Activated T-helper 1 cell treated with Interleukin-2 at 50 U/mL for 16 hours (primary cell): ENCODE measurements at regions not wholly inside any gene's neighbourhood (a gene's known extent, or its start where the extent isn't known, plus 50 kb on each side); places are given as distances from the start of the nearest gene placed in this dataset.
"Not testable (repeated sequence)": the region's sequence is repeated elsewhere in the genome, so short reads cannot be mapped to it uniquely, and the experiment has no call there.

ENCODE experiments used
- DNase-seq: peaks from one replicate; pipeline ENCODE4 v3.0.0-alpha.2; 2020; ENCODE audit warnings: low read depth

DNA sequence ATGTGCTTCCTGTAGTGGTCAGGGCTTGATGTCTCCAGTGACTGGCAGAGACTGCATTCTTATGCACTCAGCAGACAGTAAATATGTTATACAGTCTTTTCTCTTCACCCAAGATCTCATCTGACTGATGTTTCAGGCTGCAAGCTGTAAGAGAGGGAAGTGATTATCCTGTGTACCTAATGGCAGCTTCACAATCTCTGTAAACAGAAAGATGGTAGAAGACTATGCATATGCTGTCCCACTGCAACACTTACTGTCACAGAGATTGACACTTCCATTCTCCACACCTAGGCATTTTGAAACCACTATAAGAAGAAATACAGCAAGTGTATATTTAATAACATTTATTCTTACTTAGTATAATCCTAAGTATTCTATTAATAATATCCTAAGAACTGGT is 97.6 kb upstream of the ANXA1 start:
- no peak for DNase-seq

- no peak for DNase-seq
Measured at GRCh38 chr9:73053543-73053942, 98.1 kb upstream of the ANXA1 start.

- DNase-seq = no peak
Measured at GRCh38 chr9:73050887-73051550, 98.2 kb upstream of the ALDH1A1 start.

DNA sequence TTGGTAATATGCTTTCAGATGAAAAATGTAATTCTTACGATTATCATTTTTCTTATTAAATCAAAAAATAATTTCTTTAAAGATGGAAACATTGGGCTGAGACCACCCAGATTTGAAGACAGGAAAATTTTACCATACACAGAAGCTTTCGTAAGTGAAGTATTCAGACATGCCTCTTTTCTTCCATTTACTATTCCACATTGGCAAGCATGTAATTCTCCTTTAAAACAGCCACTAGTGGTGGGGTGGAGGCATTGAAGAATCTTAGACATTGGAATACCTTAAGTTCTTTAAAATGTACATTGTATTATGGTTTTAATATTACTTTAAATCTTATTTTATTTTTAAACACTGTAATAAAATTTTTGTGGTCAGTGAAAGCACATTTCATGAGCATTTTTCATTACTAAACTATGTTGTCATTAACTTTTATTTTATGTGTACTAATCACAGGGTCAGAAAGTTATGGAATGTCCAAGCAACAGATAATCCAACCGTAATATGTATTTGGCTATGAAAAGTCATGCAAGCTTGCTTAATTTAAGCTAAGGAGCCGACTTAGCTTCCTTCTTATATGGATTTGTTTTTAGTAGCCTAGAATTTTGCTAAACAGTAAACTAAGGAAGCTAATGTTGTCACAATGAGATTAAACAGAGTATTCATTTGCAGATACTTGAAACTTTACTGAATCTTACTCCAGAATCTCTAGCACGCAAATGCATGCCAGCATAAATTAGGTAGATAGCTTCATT is 97.4 kb upstream of the ALDH1A1 start:
- DNase-seq = no peak

DNA sequence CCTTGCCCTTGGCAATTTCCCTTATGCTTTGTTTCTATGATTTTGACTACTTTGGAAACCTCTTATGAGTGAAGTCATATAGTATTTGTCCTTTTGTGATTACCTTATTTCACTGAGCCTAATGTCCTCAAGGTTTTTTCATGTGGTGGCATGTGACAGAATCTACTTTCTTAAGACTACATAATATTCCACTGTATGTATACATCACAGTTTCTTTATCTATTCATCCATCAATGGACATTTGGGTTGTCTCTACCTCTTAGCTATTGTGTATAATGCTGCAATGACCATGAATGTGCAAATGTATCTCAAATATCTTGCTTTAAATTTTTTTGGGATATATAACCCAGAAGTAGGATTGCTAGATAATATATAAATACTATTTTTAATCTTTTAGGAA is 96.4 kb upstream of the ALDH1A1 start:
- no peak for DNase-seq

DNA sequence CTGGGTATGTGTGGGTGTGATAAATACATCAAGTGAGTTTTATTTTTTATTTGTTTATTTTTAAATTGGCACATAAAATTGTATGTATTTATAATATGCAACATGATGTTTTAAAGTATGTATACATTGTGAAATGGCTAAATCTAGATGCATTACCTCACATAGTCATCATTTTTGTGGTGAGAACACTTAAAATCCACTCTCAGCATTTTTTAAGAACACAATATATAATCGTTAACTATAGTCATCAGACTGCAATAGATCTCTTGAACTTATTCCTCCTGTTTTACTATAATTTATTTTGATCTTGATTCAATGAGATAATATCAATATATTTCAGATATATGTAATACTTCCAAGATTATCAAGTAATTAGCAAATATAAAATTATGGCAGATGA is 93.9 kb upstream of the ALDH1A1 start:
- no peak for DNase-seq

- not testable (repeated sequence) for DNase-seq
Measured at GRCh38 chr9:73044776-73045175, 91.9 kb upstream of the ALDH1A1 start.

GRCh38 chr9:73042155-73042554 is 89.3 kb upstream of the ALDH1A1 start:
- DNase-seq = no peak

DNA sequence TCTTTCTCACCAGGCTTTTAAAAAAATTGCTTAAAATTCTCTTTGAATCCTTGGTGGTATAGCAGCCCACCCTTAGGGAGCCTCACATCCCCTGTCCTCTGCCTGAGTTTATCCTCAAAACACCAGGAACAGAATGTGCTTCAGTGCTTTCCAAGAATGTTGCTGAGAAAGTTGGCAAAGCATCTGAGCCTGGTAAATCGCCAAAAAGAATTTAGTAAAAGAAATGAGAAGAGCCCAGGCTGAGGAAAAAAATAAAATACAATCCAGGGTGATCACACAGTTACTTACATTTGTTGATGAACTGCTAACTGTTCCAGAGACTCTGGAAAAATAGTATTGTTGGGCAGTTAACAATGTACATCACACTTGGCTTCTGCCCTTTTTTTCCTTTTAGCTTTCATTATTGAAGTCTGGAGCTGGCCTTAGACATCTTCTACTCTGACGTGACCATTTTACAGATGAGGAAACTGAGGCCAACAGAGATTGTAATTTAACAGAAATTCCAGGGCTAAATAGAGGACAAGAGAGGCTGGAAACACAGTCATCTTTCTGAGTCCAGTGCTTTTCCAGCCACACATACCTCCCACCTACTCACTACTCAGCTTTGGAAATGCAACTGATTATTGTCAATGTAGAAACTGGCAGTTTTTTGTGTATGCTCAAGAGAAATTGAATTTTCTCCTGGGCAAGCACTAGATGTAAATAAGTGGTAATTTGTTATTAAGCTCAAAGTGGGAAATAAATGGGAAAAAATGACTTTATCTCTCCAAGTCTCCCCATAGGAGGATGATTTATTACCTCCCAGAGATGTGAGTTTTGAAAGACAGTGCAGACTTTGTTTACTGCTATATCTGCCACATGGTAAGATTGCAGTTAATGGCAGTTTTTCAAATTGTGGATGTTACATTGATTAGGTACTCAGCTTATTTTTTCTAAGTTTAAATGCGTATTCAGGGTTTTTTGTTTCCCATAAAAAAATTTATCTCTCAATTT is 86.7 kb upstream of the ALDH1A1 start:
- DNase-seq = no peak

GRCh38 chr9:73038613-73039012 is 85.8 kb upstream of the ALDH1A1 start:
- DNase-seq = no peak

DNA sequence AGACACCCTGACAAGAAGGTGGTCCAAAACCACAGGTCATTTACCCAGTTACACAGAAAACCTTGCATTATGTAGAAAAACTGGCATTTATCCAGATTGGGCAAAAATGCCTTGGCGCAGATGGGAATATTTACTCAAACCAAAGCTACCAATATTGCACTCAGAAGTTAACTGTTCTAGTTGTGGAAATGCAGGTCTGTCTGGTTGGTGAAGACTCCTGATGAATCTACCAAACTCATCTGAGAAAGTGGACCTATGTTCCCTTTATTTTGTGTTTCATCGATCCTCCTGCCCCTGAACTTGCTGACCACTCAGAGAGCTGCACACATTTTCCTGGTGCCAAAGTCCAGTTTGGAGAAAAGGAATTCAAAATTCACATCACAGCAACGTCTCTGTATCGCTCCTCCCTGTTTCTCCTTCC is 85.2 kb upstream of the ALDH1A1 start:
- no peak for DNase-seq

DNA sequence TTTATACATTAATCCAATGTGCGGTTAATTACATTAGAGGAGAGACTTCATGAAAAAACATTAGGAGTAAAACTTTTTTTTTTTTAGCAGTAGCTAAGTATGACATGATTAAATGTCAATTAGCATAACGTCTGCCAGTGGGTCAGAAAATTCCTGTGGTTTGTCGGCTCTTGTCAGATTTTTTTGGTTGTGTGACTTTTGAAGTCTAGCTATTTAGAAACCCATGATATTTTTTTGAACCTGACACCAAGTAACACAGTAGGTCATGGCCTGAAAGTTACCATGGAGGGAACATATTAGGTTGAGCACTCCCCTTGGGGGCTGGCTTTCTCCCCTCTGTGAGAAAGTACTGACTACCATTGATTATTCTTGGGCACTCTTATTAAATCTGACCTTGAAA is 84.8 kb upstream of the ALDH1A1 start:
- DNase-seq = no peak

DNA sequence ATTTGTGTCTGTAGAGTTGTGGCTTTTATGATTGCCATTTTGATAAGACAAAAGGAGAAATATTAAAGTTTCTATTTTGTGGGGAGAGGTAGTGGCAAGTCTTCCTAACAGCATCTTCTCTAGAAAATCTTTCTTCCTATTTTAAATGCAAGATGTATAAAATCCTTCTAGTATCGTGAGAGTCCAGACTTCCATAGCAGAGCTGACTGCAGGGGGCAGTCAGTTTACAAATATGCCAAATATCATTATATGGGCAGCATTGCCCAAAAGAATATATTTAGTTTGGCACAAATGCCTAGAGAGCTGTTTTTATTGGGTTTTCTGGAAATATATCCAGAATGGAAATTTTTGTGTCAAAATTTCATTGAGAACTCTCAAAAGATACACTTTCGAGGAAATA is 82.1 kb upstream of the ALDH1A1 start:
- no peak for DNase-seq

DNA sequence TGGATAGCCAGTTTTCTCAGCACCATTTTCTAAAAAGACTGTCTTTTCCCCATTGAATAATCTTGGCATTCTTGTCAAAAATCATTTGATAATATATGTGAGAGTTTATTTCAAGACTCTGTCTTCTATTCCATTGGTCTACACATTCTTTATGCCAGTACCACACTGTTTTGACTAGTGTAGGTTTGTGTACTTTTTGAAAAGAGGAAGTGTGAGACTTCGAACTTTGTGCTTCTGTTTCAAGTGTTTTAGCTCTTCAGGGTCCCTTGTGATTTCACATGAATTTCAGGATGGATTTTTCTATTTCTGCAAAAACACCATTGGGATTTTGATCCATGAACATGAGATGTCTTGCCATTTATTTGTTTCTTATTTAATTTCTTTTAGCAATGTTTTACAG is 78.5 kb upstream of the ALDH1A1 start:
- DNase-seq = no peak

DNA sequence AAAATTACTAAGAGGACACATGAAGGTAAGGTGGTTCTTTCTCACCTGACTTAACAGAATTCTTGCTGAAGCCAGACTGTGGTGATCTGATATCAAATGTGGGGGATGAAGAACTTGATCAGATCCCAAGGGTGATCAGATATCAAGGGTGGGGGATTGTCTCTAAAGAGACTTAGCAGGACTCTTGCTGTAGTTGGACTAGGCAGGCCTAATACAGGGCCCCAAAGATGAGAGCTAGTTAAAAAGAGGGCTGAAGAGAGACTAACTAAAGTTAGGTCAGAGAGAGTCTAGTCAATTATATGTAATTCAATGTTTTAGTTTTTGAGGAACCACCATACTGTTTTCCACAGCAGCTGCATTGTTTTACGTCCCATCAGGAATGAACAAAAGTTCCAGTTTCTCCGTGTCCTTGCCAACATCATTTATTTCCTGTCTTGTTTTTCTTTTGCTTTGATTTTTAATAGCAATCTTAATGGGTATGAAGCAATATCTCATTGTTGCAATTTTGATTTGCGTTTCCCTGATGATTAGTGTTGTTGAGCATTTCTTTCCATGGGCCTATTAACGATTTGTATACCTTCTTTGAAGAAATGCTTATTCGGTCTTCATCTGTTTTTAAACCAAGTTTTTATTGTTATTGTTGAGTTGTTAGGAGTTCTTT is 77.6 kb upstream of the ALDH1A1 start:
- DNase-seq = no peak

DNA sequence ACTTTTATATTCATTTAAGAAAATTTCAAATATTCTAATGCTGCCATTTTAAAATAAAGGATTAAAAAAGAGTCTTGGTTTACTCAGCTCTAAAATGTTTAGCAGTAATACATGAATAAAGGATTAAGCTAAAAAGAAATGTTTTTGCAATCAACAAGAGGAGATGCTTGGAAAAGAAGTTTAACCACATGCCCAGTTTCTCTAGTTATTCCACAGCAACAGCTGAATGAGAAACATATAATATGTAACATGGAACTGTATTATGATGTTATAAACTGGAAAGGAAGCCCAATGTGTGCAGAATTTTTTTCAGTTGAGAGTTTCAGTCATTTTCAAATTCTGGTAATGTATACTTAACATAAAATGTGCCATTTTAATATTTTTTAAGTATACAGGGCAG is 76.5 kb upstream of the ALDH1A1 start:
- DNase-seq = no peak

DNA sequence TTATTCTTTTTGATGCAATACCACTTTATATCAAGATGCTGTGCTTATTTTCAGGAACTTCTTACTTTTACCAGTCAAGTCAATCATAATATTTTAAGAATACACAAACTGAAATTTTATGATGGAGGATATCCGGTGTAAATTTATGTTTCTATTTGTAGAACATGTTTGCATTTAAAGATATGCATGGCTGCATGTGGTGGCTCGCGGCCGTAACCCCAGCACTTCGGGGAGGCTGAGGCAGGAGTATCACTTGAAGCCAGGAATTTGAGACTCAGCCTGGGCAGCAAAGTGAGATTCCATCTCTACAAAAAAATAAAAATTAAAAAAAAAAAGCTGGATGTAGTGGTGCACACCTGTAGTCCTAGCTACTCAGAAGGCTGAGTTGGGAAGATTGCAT is 73.5 kb upstream of the ALDH1A1 start:
- no peak for DNase-seq

- no peak for DNase-seq
Measured at GRCh38 chr9:73024601-73025034, 71.8 kb upstream of the ALDH1A1 start.

GRCh38 chr9:73023025-73023541 is 70.2 kb upstream of the ALDH1A1 start:
- DNase-seq = peak; percentile 7

DNA sequence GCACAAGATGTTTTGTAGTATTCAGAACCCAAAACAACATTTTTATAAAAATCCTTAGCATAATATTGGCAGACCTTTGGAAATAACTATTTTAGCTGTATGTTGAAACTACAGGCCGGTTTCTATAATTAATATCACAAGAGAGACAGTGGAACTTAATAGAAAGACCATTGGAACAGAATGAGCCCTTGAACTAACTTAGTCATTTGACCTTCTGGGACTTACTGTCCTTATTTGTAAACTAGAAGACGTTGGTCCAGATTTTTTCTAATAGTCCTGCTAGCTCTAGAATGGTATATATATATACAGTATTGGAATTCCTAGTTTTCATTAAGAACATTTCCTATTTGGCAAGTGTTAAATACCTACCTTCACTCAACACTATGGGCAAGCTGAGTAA is 69.5 kb upstream of the ALDH1A1 start:
- no peak for DNase-seq

- DNase-seq = no peak
Measured at GRCh38 chr9:73020877-73021276, 68.0 kb upstream of the ALDH1A1 start.

GRCh38 chr9:73014011-73014410 is 61.2 kb upstream of the ALDH1A1 start:
- DNase-seq = no peak
